ENCODE measurements at regions not wholly inside any gene's neighbourhood (a gene's known extent, or its start where the extent isn't known, plus 50 kb on each side); places are given as distances from the start of the nearest gene placed in this dataset.

DNA sequence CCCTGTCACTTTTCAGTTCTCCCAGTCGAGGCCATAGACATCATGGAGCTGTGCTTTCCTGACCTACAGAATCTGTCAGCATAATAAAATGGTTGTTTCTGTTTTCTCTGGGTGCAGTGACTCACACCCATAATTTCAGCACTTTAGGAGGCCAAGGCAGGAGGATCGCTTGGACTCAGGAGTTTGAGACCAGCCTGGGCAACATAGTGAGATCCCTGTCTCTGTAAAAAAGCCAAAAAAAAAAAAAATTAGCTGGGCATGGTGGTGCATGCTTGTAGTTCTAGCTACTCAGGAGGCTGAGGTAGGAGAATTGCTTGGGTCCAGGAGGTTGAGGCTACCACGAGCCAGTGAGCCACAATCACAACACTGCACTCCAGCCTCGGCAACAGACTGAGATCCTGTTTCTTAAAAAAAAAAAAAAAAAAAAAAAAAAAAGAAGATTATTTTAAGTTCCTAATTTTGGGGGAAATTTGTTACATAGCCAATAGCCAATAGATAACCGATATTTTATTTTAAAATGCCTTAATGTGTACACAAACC, 196.2 kb downstream of the ADSS2 start:
- TF ChIP-seq RARB (CRISPR knock-in tag; IDR thresholded peaks at IDR 0.05) = no peak
- no peak for TF ChIP-seq BACH2 (CRISPR knock-in tag; IDR thresholded peaks at IDR 0.05; ENCODE audit: borderline replicate concordance)
- no peak for TF ChIP-seq ZC3H10 (CRISPR knock-in tag; IDR thresholded peaks at IDR 0.05)
- no peak for TF ChIP-seq ZFP3 (CRISPR knock-in tag; IDR thresholded peaks at IDR 0.05)
- no peak for TF ChIP-seq ARNTL (CRISPR knock-in tag; IDR thresholded peaks at IDR 0.05; ENCODE audit: borderline replicate concordance, low read depth)
- no peak for TF ChIP-seq OSR1 (CRISPR knock-in tag; IDR thresholded peaks at IDR 0.05)
- no peak for TF ChIP-seq TSHZ2 (CRISPR knock-in tag; IDR thresholded peaks at IDR 0.05)

DNA sequence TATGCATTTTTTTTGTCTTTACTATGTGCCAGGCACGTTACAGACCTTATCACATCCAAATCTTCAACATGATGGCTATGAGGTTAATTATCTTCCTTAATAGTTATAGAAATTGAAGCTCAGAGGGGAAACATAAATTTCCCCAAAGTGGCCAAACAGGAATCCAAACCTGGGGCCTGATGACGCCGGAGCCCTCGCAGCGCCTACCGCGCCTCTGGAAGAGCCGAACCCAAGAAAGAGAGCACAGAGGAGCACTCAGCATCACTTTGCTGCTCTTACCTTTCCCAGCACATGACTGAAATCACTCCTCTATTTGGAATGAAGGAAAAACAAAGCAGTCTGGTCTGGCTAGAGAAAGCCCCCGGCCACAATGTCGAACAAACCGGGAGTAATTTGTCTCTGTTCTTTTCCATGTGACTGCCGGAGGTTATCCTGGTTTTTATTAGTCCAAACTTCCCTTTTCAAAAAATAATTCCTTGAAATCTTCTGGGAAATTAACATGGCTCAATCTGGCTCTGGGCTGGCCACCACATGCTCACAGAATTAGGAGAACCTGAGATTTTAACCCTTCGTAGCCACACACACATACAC, 195.5 kb downstream of the ADSS2 start:
- TF ChIP-seq ESRRG (CRISPR knock-in tag; IDR thresholded peaks at IDR 0.05) (no peak), ZNF70 (CRISPR knock-in tag; IDR thresholded peaks at IDR 0.05) (no peak), CSDC2 (CRISPR knock-in tag; IDR thresholded peaks at IDR 0.05) (no peak), OSR1 (CRISPR knock-in tag; IDR thresholded peaks at IDR 0.05) (no peak)
- TF ChIP-seq, protein P1, sequence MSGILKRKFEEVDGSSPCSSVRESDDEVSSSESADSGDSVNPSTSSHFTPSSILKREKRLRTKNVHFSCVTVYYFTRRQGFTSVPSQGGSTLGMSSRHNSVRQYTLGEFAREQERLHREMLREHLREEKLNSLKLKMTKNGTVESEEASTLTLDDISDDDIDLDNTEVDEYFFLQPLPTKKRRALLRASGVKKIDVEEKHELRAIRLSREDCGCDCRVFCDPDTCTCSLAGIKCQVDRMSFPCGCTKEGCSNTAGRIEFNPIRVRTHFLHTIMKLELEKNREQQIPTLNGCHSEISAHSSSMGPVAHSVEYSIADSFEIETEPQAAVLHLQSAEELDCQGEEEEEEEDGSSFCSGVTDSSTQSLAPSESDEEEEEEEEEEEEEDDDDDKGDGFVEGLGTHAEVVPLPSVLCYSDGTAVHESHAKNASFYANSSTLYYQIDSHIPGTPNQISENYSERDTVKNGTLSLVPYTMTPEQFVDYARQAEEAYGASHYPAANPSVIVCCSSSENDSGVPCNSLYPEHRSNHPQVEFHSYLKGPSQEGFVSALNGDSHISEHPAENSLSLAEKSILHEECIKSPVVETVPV (CRISPR knock-in tag; IDR thresholded peaks at IDR 0.05) = no peak
- no peak for ATAC-seq

More for the DNA sequence above, 196.2 kb downstream of the ADSS2 start:
- ATAC-seq = no peak

- no peak for ATAC-seq
These were observed 187.5 kb downstream of the ADSS2 start for GRCh38 chr1:244264163-244264562.

GRCh38 chr1:244265507-244265906, 186.2 kb downstream of the ADSS2 start:
- ATAC-seq = no peak
- TF ChIP-seq PPARA (CRISPR knock-in tag; IDR thresholded peaks at IDR 0.05; ENCODE audit: borderline replicate concordance) = no peak
- no peak for TF ChIP-seq ISL1 (CRISPR knock-in tag; IDR thresholded peaks at IDR 0.05)
- no peak for TF ChIP-seq ARNTL (CRISPR knock-in tag; IDR thresholded peaks at IDR 0.05; ENCODE audit: borderline replicate concordance, low read depth)
- TF ChIP-seq CSDC2 (CRISPR knock-in tag; IDR thresholded peaks at IDR 0.05) = no peak
- TF ChIP-seq CREB5 (CRISPR knock-in tag; IDR thresholded peaks at IDR 0.05; ENCODE audit: low read depth) = no peak
- TF ChIP-seq ESRRG (CRISPR knock-in tag; IDR thresholded peaks at IDR 0.05) = no peak
- TF ChIP-seq ZNF565 (CRISPR knock-in tag; conservative IDR thresholded peaks at IDR 0.05; ENCODE audit: low read depth) = no peak
- TF ChIP-seq OSR1 (CRISPR knock-in tag; IDR thresholded peaks at IDR 0.05) = no peak
- TF ChIP-seq BACH2 (CRISPR knock-in tag; IDR thresholded peaks at IDR 0.05; ENCODE audit: borderline replicate concordance) = no peak
- TF ChIP-seq SNAI2 (CRISPR knock-in tag; IDR thresholded peaks at IDR 0.05) = no peak
- TF ChIP-seq GLIS3 (CRISPR knock-in tag; IDR thresholded peaks at IDR 0.05) = no peak

More at GRCh38 chr1:244264163-244264562, 187.5 kb downstream of the ADSS2 start:
- TF ChIP-seq ESRRG (CRISPR knock-in tag; IDR thresholded peaks at IDR 0.05) = no peak
- no peak for TF ChIP-seq BACH2 (CRISPR knock-in tag; IDR thresholded peaks at IDR 0.05; ENCODE audit: borderline replicate concordance)
- TF ChIP-seq CSDC2 (CRISPR knock-in tag; IDR thresholded peaks at IDR 0.05) = no peak
- TF ChIP-seq TSHZ2 (CRISPR knock-in tag; IDR thresholded peaks at IDR 0.05) = no peak
- no peak for TF ChIP-seq ZNF8 (CRISPR knock-in tag; IDR thresholded peaks at IDR 0.05)
- TF ChIP-seq ISL1 (CRISPR knock-in tag; IDR thresholded peaks at IDR 0.05) = no peak
- no peak for TF ChIP-seq ZFP30 (CRISPR knock-in tag; IDR thresholded peaks at IDR 0.05)
- TF ChIP-seq, protein P2, sequence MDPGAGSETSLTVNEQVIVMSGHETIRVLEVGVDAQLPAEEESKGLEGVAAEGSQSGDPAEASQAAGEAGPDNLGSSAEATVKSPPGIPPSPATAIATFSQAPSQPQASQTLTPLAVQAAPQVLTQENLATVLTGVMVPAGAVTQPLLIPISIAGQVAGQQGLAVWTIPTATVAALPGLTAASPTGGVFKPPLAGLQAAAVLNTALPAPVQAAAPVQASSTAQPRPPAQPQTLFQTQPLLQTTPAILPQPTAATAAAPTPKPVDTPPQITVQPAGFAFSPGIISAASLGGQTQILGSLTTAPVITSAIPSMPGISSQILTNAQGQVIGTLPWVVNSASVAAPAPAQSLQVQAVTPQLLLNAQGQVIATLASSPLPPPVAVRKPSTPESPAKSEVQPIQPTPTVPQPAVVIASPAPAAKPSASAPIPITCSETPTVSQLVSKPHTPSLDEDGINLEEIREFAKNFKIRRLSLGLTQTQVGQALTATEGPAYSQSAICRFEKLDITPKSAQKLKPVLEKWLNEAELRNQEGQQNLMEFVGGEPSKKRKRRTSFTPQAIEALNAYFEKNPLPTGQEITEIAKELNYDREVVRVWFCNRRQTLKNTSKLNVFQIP (CRISPR knock-in tag; IDR thresholded peaks at IDR 0.05; ENCODE audit: borderline replicate concordance, low read depth) = no peak

All from SK-N-SH treated with all-trans-retinoic acid at 6 μM for 48 hours (cell line).